ENCODE measurements at regions not wholly inside any gene's neighbourhood (a gene's known extent, or its start where the extent isn't known, plus 50 kb on each side); places are given as distances from the start of the nearest gene placed in this dataset.

- Histone ChIP-seq H3K9ac (ENCODE audit: low read length) (no peak overlapping the region), H3K27ac (ENCODE audit: low read depth, low read length) (no peak overlapping the region), H3K9me3 (ENCODE audit: low read length) (no peaks in the 10 kb centered on the region), H3K36me3 (ENCODE audit: insufficient read depth, low read length) (no peaks in the 10 kb centered on the region), H3K27me3 (ENCODE audit: control insufficient read depth in 1 of 2, insufficient read depth in 2 of 2, low read length in 2 of 2) (no peaks in the 10 kb centered on the region), H3K4me1 (ENCODE audit: insufficient read depth, low read length) (no peaks in the 10 kb centered on the region), H3K4me3 (ENCODE audit: low read depth in 1 of 2, low read length in 2 of 2) (no peak overlapping the region)
These were observed 157.4 kb downstream of the CAAP1 start for GRCh38 chr9:26735160-26735559.

GRCh38 chr9:26729187-26729586 lies 163.4 kb downstream of the CAAP1 start:
- Histone ChIP-seq H3K4me1 (ENCODE audit: insufficient read depth, low read length) (no peaks in the 10 kb centered on the region), H3K9me3 (ENCODE audit: low read length) (no peaks in the 10 kb centered on the region), H3K9ac (ENCODE audit: low read length) (no peak overlapping the region), H3K36me3 (ENCODE audit: insufficient read depth, low read length) (no peaks in the 10 kb centered on the region), H3K27me3 (ENCODE audit: control insufficient read depth in 1 of 2, insufficient read depth in 2 of 2, low read length in 2 of 2) (no peaks in the 10 kb centered on the region), H3K27ac (ENCODE audit: low read depth, low read length) (no peak overlapping the region), H3K4me3 (ENCODE audit: low read depth in 1 of 2, low read length in 2 of 2) (no peak overlapping the region)

GRCh38 chr9:26727471-26727870 lies 165.1 kb downstream of the CAAP1 start:
- Histone ChIP-seq H3K4me3 (ENCODE audit: low read depth in 1 of 2, low read length in 2 of 2) (no peak overlapping the region), H3K4me1 (ENCODE audit: insufficient read depth, low read length) (no peaks in the 10 kb centered on the region), H3K9ac (ENCODE audit: low read length) (no peak overlapping the region), H3K27ac (ENCODE audit: low read depth, low read length) (no peak overlapping the region), H3K9me3 (ENCODE audit: low read length) (no peaks in the 10 kb centered on the region), H3K36me3 (ENCODE audit: insufficient read depth, low read length) (no peaks in the 10 kb centered on the region), H3K27me3 (ENCODE audit: control insufficient read depth in 1 of 2, insufficient read depth in 2 of 2, low read length in 2 of 2) (no peaks in the 10 kb centered on the region)

- Histone ChIP-seq H3K27me3 (ENCODE audit: control insufficient read depth in 1 of 2, insufficient read depth in 2 of 2, low read length in 2 of 2) (no peaks in the 10 kb centered on the region), H3K27ac (ENCODE audit: low read depth, low read length) (no peak overlapping the region), H3K9me3 (ENCODE audit: low read length) (no peaks in the 10 kb centered on the region), H3K4me3 (ENCODE audit: low read depth in 1 of 2, low read length in 2 of 2) (no peak overlapping the region), H3K36me3 (ENCODE audit: insufficient read depth, low read length) (no peaks in the 10 kb centered on the region), H3K4me1 (ENCODE audit: insufficient read depth, low read length) (no peaks in the 10 kb centered on the region), H3K9ac (ENCODE audit: low read length) (no peak overlapping the region)
These were observed 167.0 kb downstream of the CAAP1 start for GRCh38 chr9:26725573-26725972.

- no peak overlapping the region for H3K9ac ChIP-seq (ENCODE audit: low read length)
- no peaks in the 10 kb centered on the region for H3K36me3 ChIP-seq (ENCODE audit: insufficient read depth, low read length)
- H3K4me3 ChIP-seq (ENCODE audit: low read depth in 1 of 2, low read length in 2 of 2): no peak overlapping the region
- H3K27ac ChIP-seq (ENCODE audit: low read depth, low read length): no peak overlapping the region
- H3K27me3 ChIP-seq (ENCODE audit: control insufficient read depth in 1 of 2, insufficient read depth in 2 of 2, low read length in 2 of 2): no peaks in the 10 kb centered on the region
- H3K9me3 ChIP-seq (ENCODE audit: low read length): no peaks in the 10 kb centered on the region
- no peaks in the 10 kb centered on the region for H3K4me1 ChIP-seq (ENCODE audit: insufficient read depth, low read length)
These were observed 169.1 kb downstream of the CAAP1 start for GRCh38 chr9:26723486-26723885.

- Histone ChIP-seq H3K9ac (ENCODE audit: low read length) (no peak overlapping the region), H3K36me3 (ENCODE audit: insufficient read depth, low read length) (no peaks in the 10 kb centered on the region), H3K4me3 (ENCODE audit: low read depth in 1 of 2, low read length in 2 of 2) (no peak overlapping the region), H3K27me3 (ENCODE audit: control insufficient read depth in 1 of 2, insufficient read depth in 2 of 2, low read length in 2 of 2) (no peaks in the 10 kb centered on the region), H3K27ac (ENCODE audit: low read depth, low read length) (no peak overlapping the region), H3K9me3 (ENCODE audit: low read length) (no peaks in the 10 kb centered on the region), H3K4me1 (ENCODE audit: insufficient read depth, low read length) (no peaks in the 10 kb centered on the region)
These were observed 169.8 kb downstream of the CAAP1 start for GRCh38 chr9:26722755-26723154.

GRCh38 chr9:26710008-26710407 lies 182.6 kb downstream of the CAAP1 start:
- no peaks in the 10 kb centered on the region for H3K36me3 ChIP-seq (ENCODE audit: insufficient read depth, low read length)
- H3K4me1 ChIP-seq (ENCODE audit: insufficient read depth, low read length): no peaks in the 10 kb centered on the region
- no peak overlapping the region for H3K27ac ChIP-seq (ENCODE audit: low read depth, low read length)
- H3K9ac ChIP-seq (ENCODE audit: low read length): no peak overlapping the region
- H3K27me3 ChIP-seq (ENCODE audit: control insufficient read depth in 1 of 2, insufficient read depth in 2 of 2, low read length in 2 of 2): no peaks in the 10 kb centered on the region
- H3K4me3 ChIP-seq (ENCODE audit: low read depth in 1 of 2, low read length in 2 of 2): no peak overlapping the region
- H3K9me3 ChIP-seq (ENCODE audit: low read length): no peaks in the 10 kb centered on the region

- Histone ChIP-seq H3K9me3 (ENCODE audit: low read length) (no peaks in the 10 kb centered on the region), H3K4me3 (ENCODE audit: low read depth in 1 of 2, low read length in 2 of 2) (no peak overlapping the region), H3K36me3 (ENCODE audit: insufficient read depth, low read length) (no peaks in the 10 kb centered on the region), H3K27me3 (ENCODE audit: control insufficient read depth in 1 of 2, insufficient read depth in 2 of 2, low read length in 2 of 2) (no peaks in the 10 kb centered on the region), H3K9ac (ENCODE audit: low read length) (no peak overlapping the region), H3K27ac (ENCODE audit: low read depth, low read length) (no peak overlapping the region), H3K4me1 (ENCODE audit: insufficient read depth, low read length) (no peaks in the 10 kb centered on the region)
These were observed 186.4 kb downstream of the CAAP1 start for GRCh38 chr9:26706223-26706622.

GRCh38 chr9:26695298-26695622 lies 197.3 kb downstream of the CAAP1 start:
- Histone ChIP-seq H3K27ac (ENCODE audit: low read depth, low read length) (no peak overlapping the region), H3K4me1 (ENCODE audit: insufficient read depth, low read length) (no peaks in the 10 kb centered on the region), H3K9me3 (ENCODE audit: low read length) (no peaks in the 10 kb centered on the region), H3K36me3 (ENCODE audit: insufficient read depth, low read length) (no peaks in the 10 kb centered on the region), H3K27me3 (ENCODE audit: control insufficient read depth in 1 of 2, insufficient read depth in 2 of 2, low read length in 2 of 2) (no peaks in the 10 kb centered on the region), H3K4me3 (ENCODE audit: low read depth in 1 of 2, low read length in 2 of 2) (no peak overlapping the region), H3K9ac (ENCODE audit: low read length) (no peak overlapping the region)

GRCh38 chr9:26694381-26695297 lies 198.0 kb downstream of the CAAP1 start:
- H3K27me3 ChIP-seq (ENCODE audit: control insufficient read depth in 1 of 2, insufficient read depth in 2 of 2, low read length in 2 of 2): no peaks in the 10 kb centered on the region
- no peaks in the 10 kb centered on the region for H3K4me1 ChIP-seq (ENCODE audit: insufficient read depth, low read length)
- no peak overlapping the region for H3K9ac ChIP-seq (ENCODE audit: low read length)
- no peaks in the 10 kb centered on the region for H3K9me3 ChIP-seq (ENCODE audit: low read length)
- H3K36me3 ChIP-seq (ENCODE audit: insufficient read depth, low read length): no peaks in the 10 kb centered on the region
- no peak overlapping the region for H3K4me3 ChIP-seq (ENCODE audit: low read depth in 1 of 2, low read length in 2 of 2)
- H3K27ac ChIP-seq (ENCODE audit: low read depth, low read length): no peak overlapping the region

GRCh38 chr9:26689041-26689440 lies 203.6 kb downstream of the CAAP1 start:
- no peaks in the 10 kb centered on the region for H3K9me3 ChIP-seq (ENCODE audit: low read length)
- H3K27ac ChIP-seq (ENCODE audit: low read depth, low read length): no peak overlapping the region
- H3K27me3 ChIP-seq (ENCODE audit: control insufficient read depth in 1 of 2, insufficient read depth in 2 of 2, low read length in 2 of 2): no peaks in the 10 kb centered on the region
- no peaks in the 10 kb centered on the region for H3K4me1 ChIP-seq (ENCODE audit: insufficient read depth, low read length)
- H3K4me3 ChIP-seq (ENCODE audit: low read depth in 1 of 2, low read length in 2 of 2): no peak overlapping the region
- H3K9ac ChIP-seq (ENCODE audit: low read length): no peak overlapping the region
- no peaks in the 10 kb centered on the region for H3K36me3 ChIP-seq (ENCODE audit: insufficient read depth, low read length)

GRCh38 chr9:26687421-26687820 lies 205.2 kb downstream of the CAAP1 start:
- no peaks in the 10 kb centered on the region for H3K27me3 ChIP-seq (ENCODE audit: control insufficient read depth in 1 of 2, insufficient read depth in 2 of 2, low read length in 2 of 2)
- H3K9ac ChIP-seq (ENCODE audit: low read length): no peak overlapping the region
- no peaks in the 10 kb centered on the region for H3K36me3 ChIP-seq (ENCODE audit: insufficient read depth, low read length)
- no peaks in the 10 kb centered on the region for H3K9me3 ChIP-seq (ENCODE audit: low read length)
- no peak overlapping the region for H3K4me3 ChIP-seq (ENCODE audit: low read depth in 1 of 2, low read length in 2 of 2)
- no peaks in the 10 kb centered on the region for H3K4me1 ChIP-seq (ENCODE audit: insufficient read depth, low read length)
- no peak overlapping the region for H3K27ac ChIP-seq (ENCODE audit: low read depth, low read length)
